ENCODE measurements at regions not wholly inside any gene's neighbourhood (a gene's known extent, or its start where the extent isn't known, plus 50 kb on each side); places are given as distances from the start of the nearest gene placed in this dataset.
A peak's percentile ranks its signal among the peaks of the same experiment; 100 is the strongest.

DNA sequence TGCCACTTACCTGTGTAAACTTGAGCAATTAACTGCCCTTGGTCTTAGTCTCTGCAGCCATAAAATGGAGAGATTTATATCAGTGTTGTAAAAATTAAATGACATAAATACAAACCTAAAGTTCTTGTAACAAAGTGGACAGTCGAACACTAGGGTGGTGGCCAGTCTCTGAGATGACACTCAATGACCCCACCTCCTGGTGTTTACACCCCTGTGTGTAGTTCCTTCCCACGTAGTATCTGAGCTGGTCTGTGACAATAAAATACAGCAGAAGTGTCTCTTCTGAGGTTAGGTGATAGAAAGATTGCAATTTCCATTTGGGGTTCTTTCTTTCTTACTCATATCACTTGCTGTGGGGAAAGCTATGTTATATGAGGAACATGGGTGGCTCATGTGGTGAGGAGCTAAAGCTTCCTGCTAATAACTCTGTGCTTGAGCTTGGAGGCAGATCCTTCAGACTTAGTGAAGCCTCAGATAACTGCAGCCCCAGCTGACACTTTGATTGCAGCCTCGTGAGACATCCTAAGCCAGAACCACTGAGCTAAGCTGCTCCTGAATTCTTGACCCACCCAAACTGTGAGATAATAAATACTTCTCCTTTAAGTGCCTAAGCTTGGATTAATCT is 173.4 kb upstream of the CHD1 start:
- Histone ChIP-seq H3K9ac (ENCODE audit: insufficient read depth in 1 of 2, low read length in 2 of 2) (no peak overlapping the region), H3K4me1 (ENCODE audit: control insufficient read depth in 5 of 5, insufficient read depth in 5 of 5, low read length in 5 of 5) (peaks cover 0 to 10% (median 0%) of the 10 kb centered on the region in 5 donors), H3K27me3 (ENCODE audit: control insufficient read depth in 3 of 3, insufficient read depth in 3 of 3, low read length in 2 of 3) (no peaks in the 10 kb centered on the region), H3K27ac (ENCODE audit: low read depth in 1 of 2, low read length in 1 of 2) (no peak overlapping the region), H3K4me3 (no peak overlapping the region), H3K36me3 (ENCODE audit: control insufficient read depth in 4 of 4, insufficient read depth in 4 of 4, low read length in 4 of 4) (no peaks in the 10 kb centered on the region), H3K9me3 (ENCODE audit: control insufficient read depth in 4 of 4, insufficient read depth in 3 of 4, low read length in 3 of 4) (peaks cover 0 to 2% (median 0%) of the 10 kb centered on the region in 4 donors)
- ATAC-seq (ENCODE audit: insufficient read depth, low FRiP score) (no peak), DNase-seq (no peak)
- 61 to 81% methylated on average over 3 of the region's 3 CpGs for WGBS, 2 donors
- TF ChIP-seq, protein P1, sequence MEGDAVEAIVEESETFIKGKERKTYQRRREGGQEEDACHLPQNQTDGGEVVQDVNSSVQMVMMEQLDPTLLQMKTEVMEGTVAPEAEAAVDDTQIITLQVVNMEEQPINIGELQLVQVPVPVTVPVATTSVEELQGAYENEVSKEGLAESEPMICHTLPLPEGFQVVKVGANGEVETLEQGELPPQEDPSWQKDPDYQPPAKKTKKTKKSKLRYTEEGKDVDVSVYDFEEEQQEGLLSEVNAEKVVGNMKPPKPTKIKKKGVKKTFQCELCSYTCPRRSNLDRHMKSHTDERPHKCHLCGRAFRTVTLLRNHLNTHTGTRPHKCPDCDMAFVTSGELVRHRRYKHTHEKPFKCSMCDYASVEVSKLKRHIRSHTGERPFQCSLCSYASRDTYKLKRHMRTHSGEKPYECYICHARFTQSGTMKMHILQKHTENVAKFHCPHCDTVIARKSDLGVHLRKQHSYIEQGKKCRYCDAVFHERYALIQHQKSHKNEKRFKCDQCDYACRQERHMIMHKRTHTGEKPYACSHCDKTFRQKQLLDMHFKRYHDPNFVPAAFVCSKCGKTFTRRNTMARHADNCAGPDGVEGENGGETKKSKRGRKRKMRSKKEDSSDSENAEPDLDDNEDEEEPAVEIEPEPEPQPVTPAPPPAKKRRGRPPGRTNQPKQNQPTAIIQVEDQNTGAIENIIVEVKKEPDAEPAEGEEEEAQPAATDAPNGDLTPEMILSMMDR (IDR thresholded peaks at IDR 0.05; ENCODE audit: control extremely low read depth, extremely low read depth), result no peak

DNA sequence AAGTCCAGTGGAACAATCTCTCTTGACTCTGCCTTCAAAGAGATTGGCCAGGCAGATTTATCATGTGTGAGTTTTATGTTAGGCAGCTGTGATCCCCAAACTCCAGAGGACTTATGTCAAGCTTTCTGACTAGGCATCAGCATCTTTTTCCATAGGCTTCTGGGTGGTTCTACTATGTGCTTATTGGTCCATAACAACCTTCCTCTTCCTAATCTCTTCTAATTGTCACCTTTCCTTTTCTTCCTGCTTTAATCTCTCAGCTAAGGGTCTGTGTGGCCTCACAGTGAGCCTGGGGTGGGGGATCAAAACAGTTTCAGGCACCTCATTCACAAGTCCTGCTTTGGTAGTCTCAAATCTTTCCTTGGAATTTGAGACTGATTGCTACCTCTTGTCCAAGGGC is 170.9 kb upstream of the CHD1 start:
- H3K4me3 ChIP-seq, result no peak overlapping the region
- H3K9ac ChIP-seq (ENCODE audit: insufficient read depth in 1 of 2, low read length in 2 of 2), result no peak overlapping the region
- TF ChIP-seq, protein P1 (IDR thresholded peaks at IDR 0.05; ENCODE audit: control extremely low read depth, extremely low read depth), result no peak
- no peaks in the 10 kb centered on the region for H3K36me3 ChIP-seq (ENCODE audit: control insufficient read depth in 4 of 4, insufficient read depth in 4 of 4, low read length in 4 of 4)
- no peak for ATAC-seq (ENCODE audit: insufficient read depth, low FRiP score)
- H3K27me3 ChIP-seq (ENCODE audit: control insufficient read depth in 3 of 3, insufficient read depth in 3 of 3, low read length in 2 of 3), result no peaks in the 10 kb centered on the region
- H3K27ac ChIP-seq (ENCODE audit: low read depth in 1 of 2, low read length in 1 of 2), result no peak overlapping the region
- DNase-seq, result peak in 1 of 3 donors; percentile 6
- peaks cover 0 to 2% (median 0%) of the 10 kb centered on the region in 4 donors for H3K9me3 ChIP-seq (ENCODE audit: control insufficient read depth in 4 of 4, insufficient read depth in 3 of 4, low read length in 3 of 4)
- H3K4me1 ChIP-seq (ENCODE audit: control insufficient read depth in 5 of 5, insufficient read depth in 5 of 5, low read length in 5 of 5), result peaks cover 0 to 1% (median 0%) of the 10 kb centered on the region in 5 donors

DNA sequence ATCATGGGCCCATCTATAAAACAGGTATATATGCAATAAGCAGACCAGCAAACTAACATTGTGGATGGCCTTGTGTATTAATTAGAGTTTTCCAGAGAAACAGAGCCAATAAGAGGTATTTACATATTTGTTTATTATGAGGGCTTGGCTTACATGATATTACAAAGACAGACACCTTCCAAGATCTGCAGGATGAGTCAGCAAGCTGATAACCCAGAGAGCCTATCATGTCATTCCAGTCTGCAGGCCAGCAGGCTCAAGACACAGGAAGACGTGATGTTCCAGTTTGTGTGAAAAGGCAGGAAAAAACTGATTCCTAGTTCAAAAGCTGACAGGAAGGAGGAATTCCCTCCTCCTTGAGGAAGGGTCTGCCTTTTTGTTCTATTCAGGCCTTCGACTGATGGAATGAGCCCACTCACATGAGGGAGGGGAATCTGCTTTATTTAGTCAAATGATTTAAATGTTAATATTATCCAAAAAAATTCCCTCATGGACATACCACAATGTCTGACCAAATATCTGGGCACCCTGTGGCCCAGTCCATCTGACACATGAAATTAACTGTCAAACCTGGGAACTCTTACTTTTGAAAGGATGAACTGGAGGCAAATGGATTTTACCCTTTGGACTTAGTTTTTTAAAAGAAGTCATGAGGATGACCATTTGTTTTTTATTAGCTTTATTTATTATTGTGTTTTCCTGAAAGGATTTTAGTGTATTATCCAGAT is 161.2 kb upstream of the CHD1 start:
- no peaks in the 10 kb centered on the region for H3K27me3 ChIP-seq (ENCODE audit: control insufficient read depth in 3 of 3, insufficient read depth in 3 of 3, low read length in 2 of 3)
- no peaks in the 10 kb centered on the region for H3K36me3 ChIP-seq (ENCODE audit: control insufficient read depth in 4 of 4, insufficient read depth in 4 of 4, low read length in 4 of 4)
- no peak overlapping the region for H3K4me3 ChIP-seq
- ATAC-seq (ENCODE audit: insufficient read depth, low FRiP score) (no peak), DNase-seq (no peak)
- H3K27ac ChIP-seq (ENCODE audit: low read depth in 1 of 2, low read length in 1 of 2), result no peak overlapping the region
- 88 to 93% methylated on average over 2 of the region's 2 CpGs for WGBS, 2 donors
- H3K4me1 ChIP-seq (ENCODE audit: control insufficient read depth in 5 of 5, insufficient read depth in 5 of 5, low read length in 5 of 5), result no peaks in the 10 kb centered on the region
- H3K9ac ChIP-seq (ENCODE audit: insufficient read depth in 1 of 2, low read length in 2 of 2), result no peak overlapping the region
- H3K9me3 ChIP-seq (ENCODE audit: control insufficient read depth in 4 of 4, insufficient read depth in 3 of 4, low read length in 3 of 4), result peaks cover 0 to 3% (median 0%) of the 10 kb centered on the region in 4 donors
- TF ChIP-seq, protein P1 (IDR thresholded peaks at IDR 0.05; ENCODE audit: control extremely low read depth, extremely low read depth), result no peak

Measured in lung (tissue), 11 donors.